ENCODE measurements at regions not wholly inside any gene's neighbourhood (a gene's known extent, or its start where the extent isn't known, plus 50 kb on each side); places are given as distances from the start of the nearest gene placed in this dataset.
"Not testable (repeated sequence)": the region's sequence is repeated elsewhere in the genome, so short reads cannot be mapped to it uniquely, and the experiment has no call there.

DNA sequence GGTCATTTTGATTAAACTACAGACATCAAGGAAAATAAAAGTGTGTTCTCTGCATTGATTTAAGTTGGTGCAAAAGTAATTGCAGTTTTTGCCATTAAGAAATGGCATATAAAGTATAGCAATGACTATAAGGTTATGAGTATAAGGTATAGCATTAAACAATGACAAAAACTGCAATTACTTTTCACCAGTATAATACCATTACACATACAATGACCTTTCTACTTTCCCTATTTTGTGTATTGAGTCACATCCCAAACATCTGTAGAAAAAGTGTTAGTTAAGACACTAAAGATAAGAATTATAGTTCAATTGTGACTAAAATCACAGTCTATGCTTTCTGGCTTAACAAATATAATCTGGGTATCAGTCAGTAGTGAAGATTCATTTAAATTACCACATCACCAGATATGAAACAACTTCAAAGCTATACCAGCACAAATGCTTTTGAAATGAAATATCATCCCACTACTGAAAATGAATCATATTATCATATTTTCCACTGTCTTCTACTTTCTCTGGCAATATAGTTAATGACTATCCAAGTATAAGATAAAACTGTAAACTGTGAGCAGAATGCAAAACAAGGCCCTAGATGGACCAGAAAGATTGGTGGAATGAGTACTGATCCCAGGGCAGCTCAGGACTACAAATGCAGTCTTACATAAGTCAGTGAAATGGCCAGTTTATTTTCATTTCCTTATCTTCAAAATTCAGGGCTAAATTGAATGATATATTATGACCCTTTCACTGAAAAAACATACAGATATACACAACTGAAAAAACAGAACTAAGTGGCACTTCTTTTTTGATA lies 241.1 kb downstream of the ANTXR2 start:
- H3K36me3 ChIP-seq = no peaks in the 10 kb centered on the region
- no peaks in the 10 kb centered on the region for H3K9me3 ChIP-seq
- H3K27me3 ChIP-seq = no peaks in the 10 kb centered on the region
- no peaks in the 10 kb centered on the region for H3K4me1 ChIP-seq
- no peak for DNase-seq
- TF ChIP-seq, protein P1, sequence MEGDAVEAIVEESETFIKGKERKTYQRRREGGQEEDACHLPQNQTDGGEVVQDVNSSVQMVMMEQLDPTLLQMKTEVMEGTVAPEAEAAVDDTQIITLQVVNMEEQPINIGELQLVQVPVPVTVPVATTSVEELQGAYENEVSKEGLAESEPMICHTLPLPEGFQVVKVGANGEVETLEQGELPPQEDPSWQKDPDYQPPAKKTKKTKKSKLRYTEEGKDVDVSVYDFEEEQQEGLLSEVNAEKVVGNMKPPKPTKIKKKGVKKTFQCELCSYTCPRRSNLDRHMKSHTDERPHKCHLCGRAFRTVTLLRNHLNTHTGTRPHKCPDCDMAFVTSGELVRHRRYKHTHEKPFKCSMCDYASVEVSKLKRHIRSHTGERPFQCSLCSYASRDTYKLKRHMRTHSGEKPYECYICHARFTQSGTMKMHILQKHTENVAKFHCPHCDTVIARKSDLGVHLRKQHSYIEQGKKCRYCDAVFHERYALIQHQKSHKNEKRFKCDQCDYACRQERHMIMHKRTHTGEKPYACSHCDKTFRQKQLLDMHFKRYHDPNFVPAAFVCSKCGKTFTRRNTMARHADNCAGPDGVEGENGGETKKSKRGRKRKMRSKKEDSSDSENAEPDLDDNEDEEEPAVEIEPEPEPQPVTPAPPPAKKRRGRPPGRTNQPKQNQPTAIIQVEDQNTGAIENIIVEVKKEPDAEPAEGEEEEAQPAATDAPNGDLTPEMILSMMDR (IDR thresholded peaks at IDR 0.05) = no peak
- TF ChIP-seq POLR2A (IDR thresholded peaks at IDR 0.05) = no peak
- intact Hi-C loops (cut with DNase I) = no loop called here
- no peak overlapping the region for H3K4me3 ChIP-seq (replicated peaks in 1 of 3)
- no peak overlapping the region for H3K27ac ChIP-seq

- TF ChIP-seq, protein P1 (IDR thresholded peaks at IDR 0.05) = no peak
- TF ChIP-seq POLR2A (IDR thresholded peaks at IDR 0.05) = no peak
- no peak for DNase-seq
- intact Hi-C loops (cut with DNase I) = no loop called here
- H3K4me3 ChIP-seq (replicated peaks in 1 of 3) = no peak overlapping the region
- H3K9me3 ChIP-seq = no peaks in the 10 kb centered on the region
- WGBS, 2 donors = 51 to 60% methylated on average over 3 of the region's 3 CpGs
- H3K4me1 ChIP-seq = no peaks in the 10 kb centered on the region
- no peak overlapping the region for H3K27ac ChIP-seq
- H3K27me3 ChIP-seq = no peaks in the 10 kb centered on the region
- H3K36me3 ChIP-seq = no peaks in the 10 kb centered on the region
Observed at GRCh38 chr4:79831119-79831528, 241.9 kb downstream of the ANTXR2 start.

GRCh38 chr4:79827283-79827682 lies 245.7 kb downstream of the ANTXR2 start:
- H3K36me3 ChIP-seq = no peaks in the 10 kb centered on the region
- H3K4me1 ChIP-seq = no peaks in the 10 kb centered on the region
- intact Hi-C loops (cut with DNase I) = no loop called here
- no peak overlapping the region for H3K4me3 ChIP-seq (replicated peaks in 1 of 3)
- no peaks in the 10 kb centered on the region for H3K9me3 ChIP-seq
- H3K27ac ChIP-seq = no peak overlapping the region
- 44 to 46% methylated on average over 5 of the region's 5 CpGs for WGBS, 2 donors
- no peak for DNase-seq
- TF ChIP-seq POLR2A (IDR thresholded peaks at IDR 0.05) = no peak
- TF ChIP-seq, protein P1 (IDR thresholded peaks at IDR 0.05) = no peak
- no peaks in the 10 kb centered on the region for H3K27me3 ChIP-seq

- Histone ChIP-seq H3K9me3 (no peaks in the 10 kb centered on the region), H3K4me3 (replicated peaks in 1 of 3) (no peak overlapping the region), H3K27me3 (no peaks in the 10 kb centered on the region), H3K27ac (no peak overlapping the region), H3K4me1 (no peaks in the 10 kb centered on the region), H3K36me3 (no peaks in the 10 kb centered on the region)
- TF ChIP-seq, protein P1 (IDR thresholded peaks at IDR 0.05) = no peak
- no peak for TF ChIP-seq POLR2A (IDR thresholded peaks at IDR 0.05)
- 65 to 81% methylated on average over 2 of the region's 2 CpGs for WGBS, 2 donors
- intact Hi-C loops (cut with DNase I) = no loop called here
- DNase-seq = no peak
Observed at GRCh38 chr4:79823148-79823763, 249.8 kb downstream of the ANTXR2 start.

- TF ChIP-seq POLR2A (IDR thresholded peaks at IDR 0.05) = no peak
- TF ChIP-seq, protein P1 (IDR thresholded peaks at IDR 0.05) = no peak
- Histone ChIP-seq H3K27ac (no peak overlapping the region), H3K4me1 (no peaks in the 10 kb centered on the region), H3K27me3 (no peaks in the 10 kb centered on the region), H3K36me3 (no peaks in the 10 kb centered on the region), H3K9me3 (no peaks in the 10 kb centered on the region), H3K4me3 (replicated peaks in 1 of 3) (no peak overlapping the region)
- intact Hi-C loops (cut with DNase I) = no loop called here
- no peak for DNase-seq
Observed at GRCh38 chr4:79820427-79820826, 252.6 kb downstream of the ANTXR2 start.

GRCh38 chr4:79807933-79808332 lies 265.1 kb downstream of the ANTXR2 start:
- H3K36me3 ChIP-seq; H3K27me3 ChIP-seq; H3K4me3 ChIP-seq (replicated peaks in 1 of 3); H3K27ac ChIP-seq; H3K4me1 ChIP-seq; DNase-seq; H3K9me3 ChIP-seq; intact Hi-C loops (cut with DNase I): not testable (repeated sequence)
- 81 to 87% methylated on average over 2 of the region's 2 CpGs for WGBS, 2 donors

Measured in thyroid gland (tissue), 4 donors.